ENCODE measurements at regions not wholly inside any gene's neighbourhood (a gene's known extent, or its start where the extent isn't known, plus 50 kb on each side); places are given as distances from the start of the nearest gene placed in this dataset.

- TF ChIP-seq HDAC1 (IDR thresholded peaks at IDR 0.05) (no peak), ELK1 (CRISPR knock-in tag; IDR thresholded peaks at IDR 0.05) (no peak), CHD1 (IDR thresholded peaks at IDR 0.05; ENCODE audit: low read length) (no peak), TSHZ1 (CRISPR knock-in tag; IDR thresholded peaks at IDR 0.05) (no peak), CTCF (IDR thresholded peaks at IDR 0.05 in 2 of 3, conservative IDR thresholded peaks at IDR 0.05 in 1 of 3; ENCODE audit: insufficient read depth in 2 of 3, low read depth in 1 of 3, low read length in 3 of 3) (no peak), ZNF431 (CRISPR knock-in tag; IDR thresholded peaks at IDR 0.05) (no peak), ZKSCAN1 (IDR thresholded peaks at IDR 0.05; ENCODE audit: low read depth, low read length) (no peak), ATF3 (IDR thresholded peaks at IDR 0.05) (no peak), ATF3 (CRISPR knock-in tag; conservative IDR thresholded peaks at IDR 0.05) (no peak)
Measured at GRCh38 chr2:105977212-105977611, 216.9 kb downstream of the UXS1 start.
